ENCODE measurements at regions not wholly inside any gene's neighbourhood (a gene's known extent, or its start where the extent isn't known, plus 50 kb on each side); places are given as distances from the start of the nearest gene placed in this dataset.
"Not testable (repeated sequence)": the region's sequence is repeated elsewhere in the genome, so short reads cannot be mapped to it uniquely, and the experiment has no call there.

DNA sequence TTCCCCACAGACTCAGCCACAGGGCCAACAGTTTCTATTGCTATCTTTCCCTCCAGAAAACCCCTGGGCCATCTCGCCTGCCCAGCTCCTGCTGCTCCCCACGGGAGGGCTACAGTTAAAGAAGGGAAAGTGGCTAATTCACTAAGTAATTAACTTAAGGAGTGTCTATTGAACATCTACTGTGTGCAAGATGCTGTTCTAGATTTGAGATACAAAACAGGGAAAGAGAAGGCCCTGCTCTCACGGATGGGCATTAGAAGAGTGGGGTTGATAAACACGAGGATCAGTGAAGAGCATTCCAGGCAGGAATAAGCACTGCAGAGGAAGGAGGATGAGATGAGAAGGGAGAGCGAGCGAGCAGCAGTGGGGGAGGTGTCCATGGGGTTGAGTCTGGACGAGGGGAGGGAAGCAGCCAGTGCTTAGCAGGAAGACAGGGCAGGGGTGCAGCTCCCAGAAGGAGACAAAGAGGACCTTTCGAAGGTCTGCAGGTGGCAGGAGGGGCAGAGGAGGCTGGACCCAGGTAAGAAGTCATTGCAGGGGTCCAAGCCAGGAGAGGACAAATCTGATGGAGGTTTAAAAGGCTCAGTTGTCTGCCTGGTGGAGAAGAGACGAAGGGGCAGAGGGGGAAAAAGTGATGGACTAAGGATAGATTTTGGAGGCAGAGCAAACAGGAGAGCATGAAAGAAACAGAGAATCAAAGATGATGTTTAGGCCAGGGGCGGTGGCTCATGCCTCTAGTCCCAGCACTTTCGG, 64.7 kb downstream of the KLF15 start:
- DNase-seq (ENCODE audit: low read depth in 4 of 4, low spot score in 2 of 4): no peak

DNA sequence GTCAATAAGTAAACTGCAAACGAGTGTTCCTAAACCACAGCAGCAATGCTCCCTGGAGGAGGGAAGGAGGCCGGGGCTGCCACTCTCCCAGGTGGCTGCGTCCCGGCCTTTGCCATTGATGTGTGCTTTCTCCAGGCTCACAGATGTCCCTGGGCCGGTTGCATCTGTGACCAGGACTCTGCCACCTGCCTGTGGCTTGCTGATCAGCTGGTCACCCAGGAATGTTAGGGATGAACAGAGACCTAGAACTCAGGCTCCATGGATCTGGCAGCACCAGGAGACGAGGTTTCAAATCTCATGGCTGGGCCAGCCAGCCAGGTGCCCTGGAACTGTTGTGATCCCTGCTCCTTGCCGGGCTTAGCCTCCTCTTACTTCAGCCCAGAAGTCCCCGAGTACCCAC, 65.7 kb downstream of the KLF15 start:
- DNase-seq (ENCODE audit: low read depth in 4 of 4, low spot score in 2 of 4): no peak

DNA sequence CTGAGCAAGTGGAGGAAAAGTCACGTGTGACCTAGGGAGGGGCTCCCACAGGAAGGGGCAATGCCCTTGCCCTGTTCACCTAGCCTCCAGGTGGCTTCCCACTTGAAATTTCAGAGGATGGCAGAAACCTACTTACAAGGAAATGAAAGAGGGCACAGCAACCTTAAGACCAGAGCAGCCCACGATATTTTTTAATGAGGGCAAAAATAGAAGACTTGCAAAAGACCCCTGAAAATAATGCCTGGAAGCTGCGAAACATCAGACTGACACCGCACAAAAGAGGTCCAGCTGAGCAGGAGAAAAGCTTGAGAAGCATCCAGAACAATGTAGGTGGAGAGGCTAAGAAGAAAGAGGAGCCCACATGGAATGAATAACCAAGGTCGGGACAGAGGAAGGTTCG, 66.1 kb downstream of the KLF15 start:
- no peak for DNase-seq (ENCODE audit: low read depth in 4 of 4, low spot score in 2 of 4)

DNA sequence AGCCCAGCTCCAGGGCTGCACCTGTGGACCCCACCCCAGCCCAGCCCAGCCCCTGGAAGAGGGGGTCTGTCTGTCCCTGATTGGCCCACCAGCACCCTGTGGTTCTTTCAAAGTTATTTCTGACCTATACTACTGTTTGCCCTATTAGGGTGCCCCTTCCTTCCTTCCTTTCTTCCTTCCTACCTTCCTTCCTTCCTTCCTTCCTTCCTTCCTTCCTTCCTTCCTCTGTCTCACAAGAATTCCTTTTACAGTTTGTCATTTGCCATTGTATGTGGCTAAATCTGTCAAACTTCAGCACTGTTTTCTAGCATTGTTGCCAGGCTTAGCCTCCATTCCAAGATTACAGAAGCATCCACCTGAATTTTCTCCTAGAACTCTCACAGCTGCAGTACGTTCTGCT, 66.9 kb downstream of the KLF15 start:
- DNase-seq (ENCODE audit: low read depth in 4 of 4, low spot score in 2 of 4): no peak

DNA sequence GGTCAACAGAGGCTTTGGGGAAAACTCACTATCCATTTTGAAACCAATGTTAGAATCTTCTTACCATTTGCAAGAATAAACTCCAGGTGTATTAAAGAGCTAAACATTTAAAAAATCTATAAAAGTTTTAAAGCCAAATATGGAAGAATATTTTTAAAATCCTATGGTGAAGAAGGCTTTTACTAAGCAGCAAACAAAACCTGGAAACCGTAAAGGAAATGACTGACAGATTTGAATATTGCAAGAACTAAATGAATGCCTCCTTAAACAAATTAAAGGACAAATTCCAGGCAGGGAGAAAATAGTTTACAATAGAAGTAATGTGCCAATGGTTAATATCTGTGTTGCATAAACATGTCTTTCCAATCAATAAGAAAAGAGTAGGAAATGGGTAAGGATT, 68.1 kb downstream of the KLF15 start:
- DNase-seq (ENCODE audit: low read depth in 4 of 4, low spot score in 2 of 4): no peak

DNA sequence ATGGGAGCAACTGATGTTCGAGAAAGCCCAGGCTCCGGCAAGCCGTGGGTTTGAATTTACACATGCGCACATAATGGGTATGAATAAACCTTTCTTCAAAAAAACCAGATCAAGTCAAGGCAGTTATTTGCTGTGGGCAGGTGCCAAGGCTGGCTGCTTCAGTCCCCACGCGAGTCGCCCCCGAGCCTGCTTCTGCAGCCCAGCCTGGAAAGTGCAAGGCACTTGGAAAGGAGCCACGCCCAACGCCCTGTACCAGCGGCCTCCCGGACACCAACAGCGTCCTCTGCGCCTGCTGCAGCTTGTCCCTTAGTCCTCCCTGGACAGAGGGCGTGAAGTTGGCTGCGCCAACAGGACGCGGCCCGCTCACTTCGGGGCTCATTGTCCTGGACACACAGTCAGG, 68.9 kb downstream of the KLF15 start:
- no peak for DNase-seq (ENCODE audit: low read depth in 4 of 4, low spot score in 2 of 4)

DNA sequence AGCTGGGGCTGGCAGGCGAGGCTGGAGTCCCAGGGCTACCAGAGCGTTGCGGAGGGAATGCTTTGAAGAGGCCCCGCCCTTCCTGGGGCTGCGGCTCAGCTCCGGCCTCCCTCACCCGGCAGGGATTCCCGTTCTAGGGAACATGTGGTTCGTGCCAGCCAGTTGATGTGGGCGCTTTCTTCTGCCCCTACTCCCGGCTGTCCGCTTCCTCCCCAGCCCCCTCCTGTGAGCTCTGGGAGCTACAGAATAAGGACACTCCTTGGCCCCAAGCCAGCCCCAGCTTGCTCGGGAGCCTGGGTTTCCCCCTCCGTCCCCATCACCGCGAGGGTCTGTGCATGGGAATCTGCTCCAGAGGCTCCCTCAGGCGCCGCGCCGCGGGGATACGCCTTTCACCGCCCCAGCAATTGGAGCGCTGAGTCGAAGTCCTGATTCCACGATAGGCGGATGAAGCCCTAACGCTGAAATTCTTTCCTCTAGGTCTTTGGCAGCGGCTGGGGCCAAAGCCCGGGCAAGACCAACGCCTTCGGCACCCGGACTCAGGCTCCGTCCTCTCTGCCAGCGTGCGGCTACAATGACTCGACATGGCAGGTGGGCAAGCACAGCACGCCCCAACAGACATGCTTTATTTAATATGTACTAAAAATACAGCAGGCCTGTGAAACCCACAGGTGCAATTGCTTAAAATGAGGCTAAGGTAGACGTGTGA, 69.5 kb downstream of the KLF15 start:
- DNase-seq (ENCODE audit: low read depth in 4 of 4, low spot score in 2 of 4): peak; percentile 43 to 73 (median 56)

DNA sequence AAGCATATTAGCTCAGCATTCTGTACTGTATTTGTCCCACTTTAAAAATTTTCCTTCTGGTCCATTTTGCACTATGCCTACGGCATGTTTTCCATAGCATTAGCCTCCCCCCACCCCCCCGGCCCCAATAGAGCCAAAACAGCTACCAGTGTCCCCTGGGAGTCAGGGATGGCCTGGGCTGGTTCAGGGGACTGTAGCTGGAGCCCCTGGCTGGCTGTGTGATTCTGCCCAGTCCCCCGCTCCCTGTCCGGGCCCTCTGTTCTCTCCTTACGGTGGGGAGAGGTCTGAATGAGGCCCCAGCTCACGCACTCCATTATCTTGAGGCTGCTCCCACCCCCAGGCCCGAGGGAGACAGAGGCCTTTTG, 70.1 kb downstream of the KLF15 start:
- DNase-seq (ENCODE audit: low read depth in 4 of 4, low spot score in 2 of 4): peak in 1 of 4 donors; percentile 6

DNA sequence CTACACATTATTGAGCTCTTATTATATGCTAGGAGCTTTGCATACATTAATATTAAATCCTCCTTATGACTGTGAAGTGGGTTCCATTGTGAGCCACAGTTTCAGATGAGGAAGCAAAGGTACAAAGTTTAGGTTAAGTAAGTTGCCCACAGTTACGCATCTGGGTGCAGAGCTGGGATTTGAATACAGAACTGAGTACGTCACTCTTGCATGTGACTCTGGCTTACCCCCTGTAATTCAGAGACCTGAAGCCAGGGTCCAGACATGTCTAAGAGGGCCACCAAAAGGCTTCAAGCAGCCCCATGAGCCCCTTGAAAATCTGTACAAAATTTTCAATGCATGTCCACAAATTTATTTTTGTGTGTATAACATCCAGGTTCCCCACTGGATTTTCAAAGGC, 71.8 kb downstream of the KLF15 start:
- DNase-seq (ENCODE audit: low read depth in 4 of 4, low spot score in 2 of 4): no peak

DNA sequence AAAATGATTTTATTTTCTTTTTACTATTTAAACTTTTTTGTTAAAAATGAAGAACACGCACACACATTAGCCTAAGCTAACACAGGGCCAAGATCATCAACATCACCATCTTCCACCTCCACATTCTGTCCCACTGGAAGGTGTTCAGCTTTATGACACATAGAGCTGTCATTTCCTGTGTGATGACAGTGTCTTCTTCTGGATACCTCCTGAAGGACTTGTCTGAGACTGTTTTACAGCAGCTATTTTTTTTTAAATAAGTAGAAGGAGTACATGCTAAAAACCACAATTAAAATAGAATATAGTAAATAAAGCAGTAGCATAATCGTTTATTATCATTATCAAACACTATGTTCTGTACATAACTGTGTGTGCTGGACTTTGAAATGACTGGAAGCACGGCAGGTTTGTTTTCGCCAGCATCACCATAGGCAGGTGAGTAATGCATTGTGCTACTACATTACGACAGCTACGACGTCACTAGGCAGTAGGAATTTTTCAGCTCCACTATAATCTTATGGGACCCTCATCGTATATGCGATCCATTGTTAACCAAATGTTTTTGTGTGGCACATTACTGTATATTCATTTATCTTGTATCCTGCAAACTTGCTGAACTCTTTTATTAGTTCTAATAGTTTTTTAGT, 72.8 kb downstream of the KLF15 start:
- no peak for DNase-seq (ENCODE audit: low read depth in 4 of 4, low spot score in 2 of 4)

DNA sequence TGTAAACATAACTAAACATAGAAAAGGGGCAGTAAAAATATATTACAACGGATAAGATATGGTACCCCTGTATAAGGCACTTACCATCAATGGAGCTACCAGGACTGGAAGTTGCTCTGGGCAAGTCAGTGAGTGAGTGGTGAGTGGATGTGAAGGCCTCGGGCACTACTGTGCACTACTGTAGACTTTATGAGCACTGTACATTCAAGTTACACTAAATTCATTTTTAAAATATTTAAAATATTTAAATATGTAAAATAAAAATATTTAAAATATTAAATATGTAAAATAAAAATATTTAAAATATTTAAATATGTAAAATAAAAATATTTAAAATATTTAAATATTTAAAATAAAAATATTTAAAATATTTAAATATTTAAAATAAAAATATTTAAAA, 73.6 kb downstream of the KLF15 start:
- not testable (repeated sequence) for DNase-seq (ENCODE audit: low read depth in 4 of 4, low spot score in 2 of 4)

DNA sequence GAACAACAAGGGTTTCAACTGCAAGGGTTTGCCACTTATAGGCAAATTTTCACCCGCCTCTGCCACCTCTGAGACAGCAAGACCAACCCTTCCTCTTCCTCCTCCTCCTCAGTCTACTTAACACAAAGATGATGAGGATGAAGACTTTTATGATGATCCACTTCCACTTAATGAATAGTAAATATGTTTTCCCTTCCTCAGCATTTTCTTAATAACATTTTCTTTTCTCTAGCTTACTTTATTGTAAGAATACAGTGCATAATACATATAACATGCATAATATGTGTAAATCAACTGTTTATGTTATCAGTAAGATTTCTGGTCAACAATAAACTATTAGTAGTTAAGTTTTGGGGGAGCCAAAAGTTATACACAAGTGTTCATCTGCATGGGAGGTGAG, 77.4 kb downstream of the KLF15 start:
- no peak for DNase-seq (ENCODE audit: low read depth in 4 of 4, low spot score in 2 of 4)

DNA sequence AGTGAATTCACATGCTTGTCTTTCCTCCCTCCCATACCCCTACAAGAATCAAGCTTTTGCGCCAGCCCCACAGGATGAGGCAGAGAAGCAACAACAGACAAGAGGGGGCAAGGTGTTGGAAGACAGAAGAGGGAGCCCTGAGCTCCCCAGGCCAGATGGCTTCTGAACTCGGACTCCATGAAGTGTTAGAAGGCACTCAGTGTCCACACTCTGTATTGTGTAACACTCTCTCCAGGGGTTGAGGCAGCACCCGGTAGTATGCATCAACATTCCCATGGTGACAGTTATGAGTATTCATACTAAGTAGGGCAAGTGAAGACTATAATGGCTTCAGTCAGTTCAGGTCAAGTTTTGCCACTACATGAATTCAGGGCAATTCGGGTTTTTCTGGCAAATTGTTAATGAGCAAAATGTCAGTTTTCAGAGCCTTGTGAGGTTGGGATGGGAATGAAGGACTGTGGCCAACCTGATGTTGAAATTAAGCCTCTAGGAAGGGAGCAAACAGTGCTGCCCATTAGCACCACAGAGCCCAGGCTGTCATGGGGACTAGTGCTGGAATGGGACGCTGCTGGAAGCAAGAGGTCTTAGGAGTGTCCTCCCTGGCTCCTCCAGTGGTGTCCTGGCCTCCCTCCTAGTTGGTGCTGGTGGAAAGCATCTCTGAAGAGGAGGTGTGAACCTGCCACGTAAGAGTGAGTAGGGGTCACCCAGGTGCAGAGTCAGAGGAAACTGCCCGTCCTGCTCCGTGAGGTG, 79.4 kb downstream of the KLF15 start:
- no peak for DNase-seq (ENCODE audit: low read depth in 4 of 4, low spot score in 2 of 4)

DNA sequence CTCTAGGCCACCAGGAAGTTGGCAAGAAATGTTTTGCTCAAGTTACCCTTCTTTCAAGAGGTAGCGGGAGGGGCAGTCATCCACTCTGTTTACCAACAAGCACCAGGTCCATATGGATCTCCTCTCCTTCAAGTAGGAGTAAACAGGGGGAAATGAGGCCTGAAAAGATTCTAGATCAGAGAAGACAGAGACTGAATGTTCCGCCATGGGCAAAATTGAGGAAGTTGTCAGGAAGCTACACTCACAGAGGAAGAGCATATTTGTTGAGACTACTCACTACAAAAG, 81.6 kb downstream of the KLF15 start:
- no peak for DNase-seq (ENCODE audit: low read depth in 4 of 4, low spot score in 2 of 4)

DNA sequence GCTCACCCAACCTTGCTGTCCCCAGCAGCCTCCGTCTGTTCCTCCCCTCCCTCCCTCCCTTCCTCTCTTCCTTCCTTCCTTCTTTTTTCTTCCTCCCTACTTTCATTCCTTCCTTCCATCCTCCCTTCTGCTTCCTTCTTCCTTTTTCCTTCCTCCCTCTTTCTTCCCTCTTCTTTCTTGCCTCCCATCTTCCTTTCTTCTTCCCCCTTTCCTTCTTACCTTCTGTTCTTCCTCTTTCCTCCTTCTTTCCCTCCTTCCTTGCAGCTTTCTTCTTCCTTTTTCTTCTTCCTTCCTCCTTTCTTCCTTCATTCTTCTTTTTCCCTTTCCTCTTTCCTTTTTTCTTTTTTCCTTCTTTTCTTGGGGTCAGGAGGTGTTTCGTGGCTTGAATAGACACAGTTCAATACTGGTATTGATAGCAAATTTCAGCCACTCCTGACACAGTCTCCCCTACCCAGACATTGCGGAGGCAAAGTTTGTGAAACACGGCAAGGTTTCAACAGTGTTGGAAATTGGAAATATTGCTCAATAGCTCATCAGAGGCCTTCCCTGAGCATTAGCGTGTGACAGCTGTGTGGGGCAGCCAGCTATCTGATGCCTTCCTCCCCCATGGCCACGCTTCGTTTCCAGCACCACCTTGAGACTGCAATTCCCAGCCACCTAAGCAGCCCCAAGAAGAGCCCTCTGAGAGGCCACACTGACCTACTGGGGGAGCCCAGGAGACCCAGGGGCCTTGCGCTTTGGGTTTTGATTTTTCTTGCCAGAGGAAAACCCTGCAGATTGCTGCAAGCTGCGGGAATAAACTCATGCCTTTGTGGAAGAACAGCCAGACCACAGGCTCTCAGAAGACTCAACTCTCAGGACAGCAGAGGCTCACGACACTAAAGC, 82.2 kb downstream of the KLF15 start:
- no peak for DNase-seq (ENCODE audit: low read depth in 4 of 4, low spot score in 2 of 4)

DNA sequence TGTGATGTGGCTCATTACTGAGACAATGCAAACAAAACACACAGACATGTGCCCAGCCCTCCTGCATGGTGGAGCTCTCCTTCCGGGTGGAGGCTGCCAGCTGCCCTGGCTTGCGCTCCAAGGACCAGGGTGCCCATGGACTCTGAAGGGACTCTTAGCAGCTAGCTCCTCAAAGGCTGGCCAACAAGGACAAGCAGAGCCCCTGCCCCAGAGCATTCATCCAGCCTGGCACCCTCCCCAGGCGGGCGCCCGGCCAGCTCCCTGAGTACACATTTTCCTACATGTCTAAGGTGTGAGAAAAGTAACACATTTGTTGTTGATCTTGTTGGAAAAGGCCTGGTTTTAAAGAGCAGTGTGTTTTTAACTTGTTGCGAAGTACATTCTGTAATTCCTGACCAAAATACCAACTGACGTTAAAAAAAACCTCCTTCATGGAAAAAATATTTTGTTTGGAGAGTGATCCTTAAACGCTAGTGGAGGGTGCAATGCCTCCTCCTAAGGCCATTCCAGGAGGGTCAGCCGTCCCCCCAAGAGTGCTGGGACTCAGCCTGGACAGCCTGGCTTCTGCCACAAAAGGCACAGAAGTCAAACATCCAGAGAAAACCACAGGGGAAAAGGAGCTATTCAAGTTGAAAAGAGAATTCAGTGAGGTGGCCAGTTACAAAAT, 86.9 kb downstream of the KLF15 start:
- DNase-seq (ENCODE audit: low read depth in 4 of 4, low spot score in 2 of 4): no peak

DNA sequence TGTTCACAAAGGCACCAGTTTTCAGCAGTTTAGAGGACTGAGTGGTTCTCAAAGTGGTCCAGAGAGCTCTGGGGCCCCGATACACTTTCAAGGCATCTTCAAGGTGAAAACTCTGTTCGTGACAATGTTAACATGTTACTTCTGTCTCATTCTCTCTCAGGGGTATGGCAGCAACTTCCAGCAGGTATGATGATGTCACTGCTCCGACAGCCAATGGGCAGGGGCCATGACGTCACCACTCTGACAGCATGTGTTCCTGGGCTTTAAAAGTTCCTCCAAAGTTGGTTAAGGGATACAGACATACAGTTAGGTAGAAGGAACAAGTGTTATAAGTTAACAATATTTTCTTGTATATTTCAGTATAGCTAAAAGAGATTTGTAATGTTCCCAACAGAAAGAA, 87.9 kb downstream of the KLF15 start:
- DNase-seq (ENCODE audit: low read depth in 4 of 4, low spot score in 2 of 4): no peak

DNA sequence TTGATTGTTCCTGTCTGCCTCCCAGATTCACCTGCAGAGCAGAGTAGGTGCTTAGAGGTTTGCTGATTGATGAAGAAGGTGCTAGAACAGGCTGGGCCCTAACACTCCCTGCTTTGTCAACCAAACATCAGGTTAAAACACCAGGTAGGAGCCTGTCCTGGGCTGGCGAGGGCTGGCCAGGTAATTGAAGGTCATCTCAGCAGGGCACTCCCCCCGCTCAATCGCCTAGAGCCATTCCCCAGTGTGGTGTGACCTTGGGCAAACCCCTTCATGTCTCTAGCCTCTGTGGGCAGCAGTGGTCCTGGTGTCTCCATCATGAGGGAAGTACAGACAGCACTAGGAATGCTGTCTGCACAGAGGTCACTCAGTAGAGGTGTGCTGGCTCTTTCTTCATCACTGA, 88.3 kb downstream of the KLF15 start:
- no peak for DNase-seq (ENCODE audit: low read depth in 4 of 4, low spot score in 2 of 4)

DNA sequence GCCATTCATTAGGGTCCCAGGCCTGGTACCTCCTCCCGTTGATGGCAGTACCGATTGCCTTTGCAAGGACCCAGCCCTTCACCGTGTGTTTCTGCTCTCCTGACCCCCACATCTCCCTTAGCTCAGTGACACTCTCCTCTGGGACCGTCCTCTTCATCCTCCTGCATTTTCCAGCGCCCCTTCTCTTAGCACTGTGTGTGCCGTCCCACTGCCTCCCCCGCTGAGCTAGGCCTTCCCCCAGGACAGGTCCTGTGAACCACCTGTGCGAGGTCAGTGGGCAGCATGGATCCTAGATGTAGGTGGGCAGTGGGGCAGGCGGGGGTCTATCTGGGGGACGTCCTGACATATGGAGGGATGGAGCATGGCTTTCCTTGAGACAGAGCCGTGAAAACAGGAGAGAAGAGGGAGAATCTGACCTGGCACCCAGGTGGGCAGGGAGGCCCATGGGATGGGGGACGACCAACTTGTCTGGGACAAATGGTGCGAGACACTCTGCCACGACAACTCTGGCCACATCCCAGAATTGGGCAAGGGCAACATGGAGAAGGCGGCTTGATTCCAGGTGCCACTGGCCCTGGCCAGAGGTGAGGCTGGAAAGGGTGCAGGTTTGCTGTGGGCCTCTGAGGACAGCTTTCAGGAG, 87.7 kb upstream of the ALDH1L1 start:
- no peak for DNase-seq (ENCODE audit: low read depth in 4 of 4, low spot score in 2 of 4)

Measured in left renal cortex interstitium (tissue), 4 donors.